GM12874 (cell line): ENCODE measurements at regions not wholly inside any gene's neighbourhood (a gene's known extent, or its start where the extent isn't known, plus 50 kb on each side); places are given as distances from the start of the nearest gene placed in this dataset.

Source experiments
- CTCF ChIP-seq: IDR thresholded peaks from 2 replicates; pipeline ENCODE4 v1.5.1; 2011; ENCODE audit warnings: low read depth, mild to moderate bottlenecking, control low read depth, low read length, moderate library complexity; ENCODE audit not compliant: insufficient read depth

GRCh38 chr17:77512062-77512946 lies 371.5 kb downstream of the SEC14L1 start:
- TF ChIP-seq CTCF: no peak

GRCh38 chr17:77513045-77513444 lies 372.3 kb downstream of the SEC14L1 start:
- TF ChIP-seq CTCF: no peak

GRCh38 chr17:77515227-77515626 lies 374.5 kb downstream of the SEC14L1 start:
- no peak for TF ChIP-seq CTCF

DNA sequence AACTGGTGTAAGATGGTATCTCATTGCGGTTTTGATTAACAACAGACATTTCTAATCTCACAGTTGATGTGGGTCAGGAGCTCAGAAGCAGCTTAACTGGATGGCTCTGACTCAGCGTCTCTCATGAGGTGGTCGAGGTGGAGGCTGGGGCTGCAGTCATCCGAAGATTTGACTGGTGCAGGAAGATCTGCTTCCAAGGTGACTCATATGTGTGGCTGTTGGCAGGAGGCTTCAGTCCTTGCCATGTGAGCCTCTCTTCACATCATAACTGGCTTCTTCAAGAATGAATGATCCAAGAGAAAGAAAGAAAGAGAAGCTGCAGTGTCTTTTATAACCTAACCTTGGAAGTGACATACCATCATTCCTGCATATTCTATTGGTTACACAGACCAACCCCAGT lies 376.1 kb downstream of the SEC14L1 start:
- TF ChIP-seq CTCF: no peak

DNA sequence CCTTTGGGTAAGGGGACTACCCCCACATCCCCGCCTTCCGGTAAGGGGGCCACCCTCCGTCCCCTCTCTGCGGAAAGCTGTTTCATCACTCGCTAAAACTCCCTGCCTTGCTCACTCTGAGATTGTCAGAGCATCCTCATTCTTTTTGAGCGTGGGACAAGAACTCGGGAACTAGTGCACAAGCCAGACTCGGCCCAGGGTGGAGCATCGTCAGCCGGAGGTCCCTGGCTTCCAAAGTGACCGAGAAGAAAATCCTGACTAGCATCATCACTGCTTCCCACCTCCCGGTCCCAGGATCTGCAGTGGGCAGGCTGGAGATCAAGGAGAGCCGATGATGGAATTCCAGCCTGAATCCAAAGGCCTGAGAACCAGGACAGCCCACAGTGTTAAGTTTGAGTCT lies 380.3 kb downstream of the SEC14L1 start:
- TF ChIP-seq CTCF: no peak

DNA sequence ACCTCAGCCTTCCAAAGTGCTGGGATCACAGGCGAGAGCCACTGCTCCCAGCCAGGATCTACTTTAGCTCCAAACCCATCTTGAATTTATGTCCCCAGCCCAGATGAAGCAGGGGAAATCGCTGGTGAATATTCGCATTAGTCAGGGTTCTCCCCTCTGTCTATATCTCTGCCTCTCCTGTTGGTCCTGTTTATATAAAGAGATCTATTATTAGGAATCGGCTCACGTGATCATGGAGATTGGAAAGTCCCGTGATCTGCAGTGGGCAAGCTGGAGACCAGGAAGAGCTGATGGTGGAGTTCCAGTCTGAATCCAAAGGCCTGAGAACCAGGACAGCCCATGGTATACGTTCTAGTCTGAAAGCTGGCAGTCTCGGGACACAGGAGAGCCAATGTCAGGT lies 382.8 kb downstream of the SEC14L1 start:
- TF ChIP-seq CTCF: no peak

- TF ChIP-seq CTCF: no peak
These were observed 385.5 kb downstream of the SEC14L1 start for GRCh38 chr17:77526259-77526711.
